Mesenchymal stem cell (in vitro differentiated cells and primary cell): ENCODE measurements at regions not wholly inside any gene's neighbourhood (a gene's known extent, or its start where the extent isn't known, plus 50 kb on each side); places are given as distances from the start of the nearest gene placed in this dataset.
"Not testable (repeated sequence)": the region's sequence is repeated elsewhere in the genome, so short reads cannot be mapped to it uniquely, and the experiment has no call there.

Experiments
- DNase-seq: peaks from one replicate; pipeline ENCODE4 v3.0.0-alpha.2; 2013
- H2AFZ ChIP-seq: one replicate; pipeline ENCODE4 v1.6.1; 2013; ENCODE audit warnings: low read depth, mild to moderate bottlenecking, control low read depth, inconsistent platforms, low read length, moderate library complexity
- H2AK5ac ChIP-seq: 2 replicates; pipeline ENCODE4 v1.6.1; 2013; ENCODE audit warnings: low read length, moderate library complexity, mild to moderate bottlenecking, inconsistent platforms; ENCODE audit not compliant: severe bottlenecking
- H2BK120ac ChIP-seq: one replicate; pipeline ENCODE4 v1.6.1; 2013; ENCODE audit warnings: low read depth, mild to moderate bottlenecking, inconsistent platforms, low read length, moderate library complexity
- H2BK12ac ChIP-seq, 2 experiments: one replicate each; pipeline ENCODE4 v1.6.1; 2013; ENCODE audit warnings: inconsistent platforms in 2 of 2, low read length in 2 of 2, mild to moderate bottlenecking in 2 of 2, moderate library complexity in 2 of 2, control low read depth in 1 of 2
- H2BK15ac ChIP-seq: one replicate; pipeline ENCODE4 v1.6.1; 2013; ENCODE audit warnings: mild to moderate bottlenecking, low read depth, inconsistent platforms; ENCODE audit not compliant: poor library complexity, severe bottlenecking
- H2BK5ac ChIP-seq: 2 replicates; pipeline ENCODE4 v1.6.1; 2013; ENCODE audit warnings: low read depth, mild to moderate bottlenecking, low read length, control low read depth, inconsistent platforms; ENCODE audit not compliant: poor library complexity, severe bottlenecking
- H3K14ac ChIP-seq, 2 experiments: one replicate each; pipeline ENCODE4 v1.6.1; 2013; ENCODE audit warnings: inconsistent platforms in 2 of 2, low read length in 2 of 2, control low read depth in 1 of 2, mild to moderate bottlenecking in 1 of 2, moderate library complexity in 1 of 2
- H3K18ac ChIP-seq, 2 experiments: one replicate each; pipeline ENCODE4 v1.6.1; 2013; ENCODE audit warnings: inconsistent platforms in 2 of 2, low read length in 2 of 2, control low read depth in 1 of 2, low read depth in 1 of 2, mild to moderate bottlenecking in 1 of 2
- H3K23ac ChIP-seq, 2 experiments: one replicate each; pipeline ENCODE4 v1.6.1; 2013; ENCODE audit warnings: inconsistent platforms in 2 of 2, low read length in 2 of 2, mild to moderate bottlenecking in 2 of 2, moderate library complexity in 2 of 2, control low read depth in 1 of 2
- H3K27ac ChIP-seq: 2 replicates; pipeline ENCODE4 v1.5.1; 2013; ENCODE audit warnings: mild to moderate bottlenecking, moderate library complexity, low read length, control low read depth, inconsistent platforms; ENCODE audit not compliant: poor library complexity, severe bottlenecking
- H3K27me3 ChIP-seq, 2 experiments: 2 replicates each; pipeline versions ENCODE4 v1.6.1 to v1.7.0; 2013; ENCODE audit warnings: low read length in 2 of 2, mild to moderate bottlenecking in 2 of 2, moderate library complexity in 2 of 2, control low read depth in 1 of 2, inconsistent platforms in 1 of 2; ENCODE audit not compliant: control insufficient read depth in 1 of 2, insufficient read depth in 1 of 2
- H3K36me3 ChIP-seq, 2 experiments: 2 replicates each; pipeline versions ENCODE4 v1.6.1 to v1.7.0; 2013; ENCODE audit warnings: low read length in 2 of 2, control low read depth in 1 of 2, inconsistent platforms in 1 of 2, low read depth in 1 of 2, mild to moderate bottlenecking in 1 of 2; ENCODE audit not compliant: insufficient read depth in 2 of 2, control insufficient read depth in 1 of 2
- H3K4ac ChIP-seq, 2 experiments: one replicate each; pipeline ENCODE4 v1.6.1; 2013; ENCODE audit warnings: inconsistent platforms in 2 of 2, low read length in 2 of 2, mild to moderate bottlenecking in 2 of 2, moderate library complexity in 2 of 2, control low read depth in 1 of 2, low read depth in 1 of 2
- H3K4me1 ChIP-seq: 2 replicates; pipeline ENCODE4 v1.6.1; 2013; ENCODE audit warnings: low read depth, low read length, control low read depth; ENCODE audit not compliant: control insufficient read depth, insufficient read depth
- H3K4me2 ChIP-seq: 2 replicates; pipeline ENCODE4 v1.6.1; 2013; ENCODE audit warnings: low read length, mild to moderate bottlenecking, inconsistent platforms; ENCODE audit not compliant: poor library complexity, severe bottlenecking
- H3K4me3 ChIP-seq, 2 experiments: 2 replicates each; pipeline versions ENCODE4 v1.5.1 to v1.7.0; 2013; ENCODE audit warnings: low read length in 2 of 2, mild to moderate bottlenecking in 2 of 2, control low read depth in 1 of 2, low read depth in 1 of 2; ENCODE audit not compliant: insufficient read depth in 1 of 2
- H3K79me1 ChIP-seq: replicated peaks from 2 replicates; pipeline ENCODE4 v1.6.1; 2013; ENCODE audit warnings: mild to moderate bottlenecking, control low read depth, low read length, inconsistent platforms; ENCODE audit not compliant: poor library complexity, severe bottlenecking
- H3K9ac ChIP-seq: 2 replicates; pipeline ENCODE4 v1.7.0; 2013; ENCODE audit warnings: mild to moderate bottlenecking, low read length, moderate library complexity
- H3K9me3 ChIP-seq: 2 replicates; pipeline ENCODE4 v1.7.0; 2013; ENCODE audit warnings: mild to moderate bottlenecking, low read length; ENCODE audit not compliant: control insufficient read depth
- H4K8ac ChIP-seq: one replicate; pipeline ENCODE4 v1.6.1; 2013; ENCODE audit warnings: inconsistent platforms, mild to moderate bottlenecking, low read length, moderate library complexity
- H4K91ac ChIP-seq: one replicate; pipeline ENCODE4 v1.6.1; 2013; ENCODE audit warnings: mild to moderate bottlenecking, low read length, inconsistent platforms
- WGBS: methylation state at CpG from one replicate; pipeline ENCODE4 v1.1.7; 2013; ENCODE audit warnings: mixed read lengths; 5-methylcytosine and 5-hydroxymethylcytosine counted together

GRCh38 chr3:89925976-89926375 is 818.6 kb downstream of the EPHA3 start:
- H3K9me3 ChIP-seq: no peaks in the 10 kb centered on the region
- 76% methylated on average over 3 of the region's 3 CpGs for WGBS
- no peak overlapping the region for H3K4ac ChIP-seq
- no peak overlapping the region for H3K9ac ChIP-seq
- H3K27ac ChIP-seq: no peak overlapping the region
- no peaks in the 10 kb centered on the region for H3K79me1 ChIP-seq
- H3K4me3 ChIP-seq: no peak overlapping the region
- H3K36me3 ChIP-seq: no peaks in the 10 kb centered on the region
- no peaks in the 10 kb centered on the region for H3K4me1 ChIP-seq
- H2BK12ac ChIP-seq: no peak overlapping the region
- H4K91ac ChIP-seq: no peak overlapping the region
- H3K18ac ChIP-seq: no peak overlapping the region
- peak; percentile 23 for DNase-seq
- H3K4me2 ChIP-seq: no peak overlapping the region
- H2BK5ac ChIP-seq: no peak overlapping the region
- H2BK15ac ChIP-seq: no peak overlapping the region
- H3K27me3 ChIP-seq: no peaks in the 10 kb centered on the region
- H4K8ac ChIP-seq: no peak overlapping the region
- no peak overlapping the region for H3K14ac ChIP-seq
- no peak overlapping the region for H2AFZ ChIP-seq
- no peak overlapping the region for H2AK5ac ChIP-seq
- no peak overlapping the region for H2BK120ac ChIP-seq
- no peak overlapping the region for H3K23ac ChIP-seq

GRCh38 chr3:89932882-89933281 is 825.5 kb downstream of the EPHA3 start:
- Histone ChIP-seq H3K18ac (no peak overlapping the region), H3K14ac (peak overlapping the region in 1 of 2 experiments; percentile 72), H3K9me3 (no peaks in the 10 kb centered on the region), H4K8ac (peak overlapping the region; percentile 41), H3K9ac (no peak overlapping the region), H2BK12ac (no peak overlapping the region), H3K4me1 (no peaks in the 10 kb centered on the region), H2BK5ac (no peak overlapping the region), H2AFZ (no peak overlapping the region), H4K91ac (no peak overlapping the region), H2AK5ac (no peak overlapping the region), H3K23ac (peak overlapping the region in 1 of 2 experiments; percentile 35), H3K27me3 (no peaks in the 10 kb centered on the region), H3K36me3 (no peaks in the 10 kb centered on the region), H3K4me2 (no peak overlapping the region), H3K27ac (no peak overlapping the region), H3K4ac (no peak overlapping the region), H3K4me3 (no peak overlapping the region), H3K79me1 (no peaks in the 10 kb centered on the region), H2BK15ac (no peak overlapping the region), H2BK120ac (no peak overlapping the region)
- WGBS: 91% methylated on average over 5 of the region's 5 CpGs
- DNase-seq: no peak

DNA sequence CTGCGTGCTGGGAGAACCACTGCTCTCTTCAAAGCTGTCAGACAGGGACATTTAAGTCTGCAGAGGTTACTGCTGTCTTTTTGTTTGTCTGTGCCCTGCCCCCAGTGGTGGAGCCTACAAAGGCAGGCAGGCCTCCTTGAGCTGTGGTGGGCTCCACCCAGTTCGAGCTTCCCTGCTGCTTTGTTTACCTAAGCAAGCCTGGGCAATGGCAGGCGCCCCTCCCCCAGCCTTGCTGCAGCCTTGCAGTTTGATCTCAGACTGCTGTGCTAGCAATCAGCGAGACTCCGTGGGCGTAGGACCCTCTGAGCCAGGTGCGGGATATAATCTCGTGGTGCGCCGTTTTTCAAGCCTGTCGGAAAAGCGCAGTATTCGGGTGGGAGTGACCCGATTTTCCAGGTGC is 837.0 kb downstream of the EPHA3 start:
- H3K4me2 ChIP-seq, H3K4me1 ChIP-seq, H2BK12ac ChIP-seq, H3K36me3 ChIP-seq, H2AK5ac ChIP-seq, H2BK15ac ChIP-seq, H3K27ac ChIP-seq, DNase-seq, H3K4ac ChIP-seq, H2BK120ac ChIP-seq, H3K4me3 ChIP-seq, H3K18ac ChIP-seq, H4K8ac ChIP-seq, H3K79me1 ChIP-seq, H3K9ac ChIP-seq, H2BK5ac ChIP-seq, H3K14ac ChIP-seq, H3K27me3 ChIP-seq, H2AFZ ChIP-seq, H3K23ac ChIP-seq, H3K9me3 ChIP-seq, H4K91ac ChIP-seq: not testable (repeated sequence)
- 82% methylated on average over 13 of the region's 14 CpGs for WGBS

GRCh38 chr3:89946884-89947283 is 839.5 kb downstream of the EPHA3 start:
- H3K27ac ChIP-seq: no peak overlapping the region
- no peak overlapping the region for H3K4me2 ChIP-seq
- H3K36me3 ChIP-seq: no peaks in the 10 kb centered on the region
- H3K9me3 ChIP-seq: no peaks in the 10 kb centered on the region
- 100% methylated on average over 1 of the region's 1 CpG for WGBS
- H3K14ac ChIP-seq: peak overlapping the region in 1 of 2 experiments; percentile 57
- no peak overlapping the region for H3K9ac ChIP-seq
- no peak overlapping the region for H2AFZ ChIP-seq
- H2BK120ac ChIP-seq: no peak overlapping the region
- H4K91ac ChIP-seq: no peak overlapping the region
- no peak overlapping the region for H3K18ac ChIP-seq
- no peak overlapping the region for H3K23ac ChIP-seq
- no peak overlapping the region for H2BK15ac ChIP-seq
- H3K4ac ChIP-seq: peak overlapping the region in 1 of 2 experiments; percentile 10
- no peak overlapping the region for H2AK5ac ChIP-seq
- H4K8ac ChIP-seq: peak overlapping the region; percentile 55
- no peak overlapping the region for H2BK5ac ChIP-seq
- no peaks in the 10 kb centered on the region for H3K4me1 ChIP-seq
- H3K4me3 ChIP-seq: no peak overlapping the region
- H2BK12ac ChIP-seq: no peak overlapping the region
- H3K79me1 ChIP-seq: no peaks in the 10 kb centered on the region
- no peaks in the 10 kb centered on the region for H3K27me3 ChIP-seq
- DNase-seq: no peak
